Tibial artery (tissue), 4 donors: ENCODE measurements at regions not wholly inside any gene's neighbourhood (a gene's known extent, or its start where the extent isn't known, plus 50 kb on each side); places are given as distances from the start of the nearest gene placed in this dataset.

ENCODE experiments used
- DNase-seq, 2 donors: peaks; one replicate each; pipeline ENCODE4 v3.0.0-alpha.2; 2019
- H3K27ac ChIP-seq, 2 donors: fragments of 200-600 bp; sonication (generic) in 1 of 2; 1 replicate in 1 of 2; 2 replicates in 1 of 2; pipeline ENCODE4 v1.5.1; 2018 to 2019; ENCODE audit warnings: mild to moderate bottlenecking in 1 of 2
- H3K27me3 ChIP-seq, 2 donors: fragments of 200-600 bp; sonication (generic) in 1 of 2; one replicate each; pipeline versions ENCODE4 v1.5.1 to v1.6.0; 2016 to 2019
- H3K36me3 ChIP-seq, 3 donors: fragments of 200-600 bp; sonication (generic) in 2 of 3; one replicate each; pipeline ENCODE4 v1.5.1; 2016 to 2019; ENCODE audit warnings: mild to moderate bottlenecking in 2 of 3
- H3K4me1 ChIP-seq, 4 donors: fragments of 200-600 bp; sonication (generic) in 2 of 4; 1 replicate in 3 of 4; 2 replicates in 1 of 4; pipeline ENCODE4 v1.5.1; 2016 to 2019
- H3K4me3 ChIP-seq, 2 donors: fragments of 200-600 bp; sonication (generic) in 1 of 2; 1 replicate in 1 of 2; 2 replicates in 1 of 2; pipeline ENCODE4 v1.5.1; 2018 to 2019; ENCODE audit warnings: mild to moderate bottlenecking in 2 of 2
- H3K9me3 ChIP-seq, 3 donors: fragments of 200-600 bp; sonication (generic) in 1 of 3; one replicate each; pipeline ENCODE4 v1.5.1; 2016 to 2019
- CTCF ChIP-seq, 2 experiments: fragments of 200-600 bp in 1 of 2; fragments of 450-650 bp in 1 of 2; IDR thresholded peaks; one replicate each; pipeline ENCODE4 v1.5.1; 2017 to 2019; ENCODE audit warnings: antibody characterized with exemption in 2 of 2, mild to moderate bottlenecking in 1 of 2, moderate library complexity in 1 of 2
- intact Hi-C: fragments of 100-400 bp; cut with DNase I; formaldehyde crosslinking; loops from one replicate; pipeline ENCODE4 v1.15.0; 2023; ENCODE audit warnings: low total_unique reads

- no peak overlapping the region for H3K4me3 ChIP-seq
- DNase-seq, result peak; percentile 58 to 72
- H3K27me3 ChIP-seq, result no peaks in the 10 kb centered on the region
- peak; percentile 79 for TF ChIP-seq CTCF (IDR thresholded peaks at IDR 0.05)
- H3K36me3 ChIP-seq, result no peaks in the 10 kb centered on the region
- intact Hi-C loops, result no loop called here
- H3K9me3 ChIP-seq, result no peaks in the 10 kb centered on the region
- H3K27ac ChIP-seq, result no peak overlapping the region
- H3K4me1 ChIP-seq, result peaks cover 0 to under 1% (median 0%) of the 10 kb centered on the region in 4 donors
These were observed 339.8 kb upstream of the PSMD7 start for GRCh38 chr16:73956587-73957494.

- Histone ChIP-seq H3K27ac (no peak overlapping the region), H3K4me3 (no peak overlapping the region), H3K36me3 (no peaks in the 10 kb centered on the region), H3K9me3 (no peaks in the 10 kb centered on the region), H3K27me3 (no peaks in the 10 kb centered on the region), H3K4me1 (peaks cover 0 to 9% (median 0%) of the 10 kb centered on the region in 4 donors)
- DNase-seq, result no peak
- intact Hi-C loops, result no loop called here
- TF ChIP-seq CTCF (IDR thresholded peaks at IDR 0.05), result no peak
These were observed 340.9 kb upstream of the PSMD7 start for GRCh38 chr16:73955702-73956101.

GRCh38 chr16:73955255-73955654 is 341.4 kb upstream of the PSMD7 start:
- H3K4me1 ChIP-seq, result peaks cover 0 to 11% (median 0%) of the 10 kb centered on the region in 4 donors
- H3K4me3 ChIP-seq, result no peak overlapping the region
- intact Hi-C loops, result no loop called here
- no peak for TF ChIP-seq CTCF (IDR thresholded peaks at IDR 0.05)
- H3K27ac ChIP-seq, result no peak overlapping the region
- DNase-seq, result no peak
- no peaks in the 10 kb centered on the region for H3K36me3 ChIP-seq
- no peaks in the 10 kb centered on the region for H3K27me3 ChIP-seq
- H3K9me3 ChIP-seq, result no peaks in the 10 kb centered on the region

DNA sequence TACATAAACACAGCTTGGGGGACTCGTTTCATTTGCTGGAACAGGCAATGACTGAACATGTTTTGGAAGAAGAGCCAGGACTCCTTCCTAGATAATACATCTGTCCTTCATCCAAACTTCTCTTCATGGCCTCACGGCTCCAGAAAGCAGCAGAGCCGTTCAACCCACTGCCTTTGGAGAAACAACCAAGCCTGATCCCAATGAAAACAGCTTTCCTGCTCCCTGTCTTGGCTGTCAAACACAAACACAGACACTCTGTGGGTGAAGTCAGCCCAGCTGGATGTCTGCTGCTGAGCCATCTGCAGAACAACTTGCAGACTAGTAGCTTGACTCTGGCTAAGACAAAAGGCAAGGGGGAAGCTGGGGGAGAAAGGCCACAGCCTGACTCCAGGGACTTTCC is 345.1 kb upstream of the PSMD7 start:
- intact Hi-C loops, result no loop called here
- H3K4me3 ChIP-seq, result no peak overlapping the region
- no peaks in the 10 kb centered on the region for H3K36me3 ChIP-seq
- no peaks in the 10 kb centered on the region for H3K27me3 ChIP-seq
- H3K9me3 ChIP-seq, result no peaks in the 10 kb centered on the region
- no peak for TF ChIP-seq CTCF (IDR thresholded peaks at IDR 0.05)
- peak in 1 of 2 donors; percentile 26 for DNase-seq
- peaks cover 0 to 20% (median 0%) of the 10 kb centered on the region in 4 donors for H3K4me1 ChIP-seq
- peak overlapping the region in 1 of 2 donors; percentile 7 for H3K27ac ChIP-seq

DNA sequence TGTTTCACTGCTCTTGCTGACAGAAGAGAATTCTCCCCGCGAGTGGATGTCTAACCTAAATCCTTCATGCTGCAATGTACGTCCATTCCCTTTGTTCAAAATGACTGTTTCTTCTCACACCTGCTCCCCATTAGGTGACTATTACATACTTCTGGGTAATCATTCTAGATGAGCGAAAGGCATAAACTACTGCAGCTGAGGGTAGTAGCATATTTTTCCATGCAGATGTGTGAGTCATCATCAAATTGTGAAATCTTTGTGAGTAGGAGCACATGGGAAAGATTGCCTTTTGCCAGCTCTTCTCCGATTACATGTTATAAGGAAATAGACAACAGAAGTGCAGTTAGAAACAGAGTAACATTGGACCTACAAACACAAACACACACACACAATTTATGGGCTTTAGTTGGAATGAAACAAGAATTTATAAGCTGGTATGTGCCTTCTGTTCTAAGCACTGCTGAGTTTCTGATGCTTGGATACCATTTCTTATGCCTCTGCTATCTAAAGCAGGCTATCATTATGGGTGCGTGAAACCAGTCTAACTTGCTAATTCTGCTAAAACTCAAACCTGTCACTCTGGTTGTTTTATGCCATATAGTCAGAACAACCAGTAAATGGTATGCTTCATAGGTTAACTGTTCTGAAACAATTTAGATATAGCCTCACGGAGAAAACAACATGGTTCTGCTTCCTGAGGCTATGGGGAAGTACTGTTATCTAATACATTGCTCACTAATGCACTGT is 346.9 kb upstream of the PSMD7 start:
- no peaks in the 10 kb centered on the region for H3K27me3 ChIP-seq
- no peak overlapping the region for H3K4me3 ChIP-seq
- no peaks in the 10 kb centered on the region for H3K9me3 ChIP-seq
- H3K27ac ChIP-seq, result peak overlapping the region in 1 of 2 donors; percentile 36
- TF ChIP-seq CTCF (IDR thresholded peaks at IDR 0.05), result no peak
- peaks cover 0 to 20% (median 0%) of the 10 kb centered on the region in 4 donors for H3K4me1 ChIP-seq
- peak in 1 of 2 donors; percentile 30 for DNase-seq
- intact Hi-C loops, result no loop called here
- H3K36me3 ChIP-seq, result no peaks in the 10 kb centered on the region
